ENCODE measurements at regions not wholly inside any gene's neighbourhood (a gene's known extent, or its start where the extent isn't known, plus 50 kb on each side); places are given as distances from the start of the nearest gene placed in this dataset.

DNA sequence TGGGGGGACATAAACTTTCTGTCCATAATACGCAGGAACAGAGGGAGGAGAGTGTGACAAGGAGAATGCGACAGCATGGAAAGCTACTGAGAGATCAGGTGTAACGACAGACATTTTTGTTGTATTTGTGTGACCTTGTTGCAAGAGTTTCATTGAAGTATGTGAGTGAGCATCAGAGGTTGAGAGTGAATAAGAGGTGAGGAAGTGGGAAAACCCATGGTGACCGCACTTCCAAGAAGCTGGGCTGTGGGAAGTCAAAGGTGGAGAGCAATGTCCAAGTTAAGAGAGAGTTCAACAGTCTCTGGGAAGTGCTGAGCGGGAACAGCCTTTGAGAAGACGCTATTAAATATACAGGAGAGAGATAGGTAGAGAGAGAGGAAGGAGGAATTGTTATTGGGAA is 76.4 kb upstream of the PGRMC2 start:
- TF ChIP-seq YY1 (IDR thresholded peaks at IDR 0.05; ENCODE audit: insufficient read depth, insufficient read length) = no peak
- no peak for TF ChIP-seq SUZ12 (IDR thresholded peaks at IDR 0.05; ENCODE audit: extremely low read depth, insufficient read depth, insufficient read length)
- no peak for TF ChIP-seq ZNF274 (IDR thresholded peaks at IDR 0.05; ENCODE audit: low read depth, low read length)

Data from NT2/D1 (cell line).